OCI-M2 (cell line): ENCODE measurements at regions not wholly inside any gene's neighbourhood (a gene's known extent, or its start where the extent isn't known, plus 50 kb on each side); places are given as distances from the start of the nearest gene placed in this dataset.

Experiments used
- DNase-seq: peaks from one replicate; lab custom pipeline; 2025; ENCODE audit not compliant: unreplicated experiment; lab: John Stamatoyannopoulos, UW

- no peak for DNase-seq
Measured at GRCh38 chr12:126147321-126147720, 1082.1 kb downstream of the AACS start.

- no peak for DNase-seq
Measured at GRCh38 chr12:126156806-126157574, 1091.8 kb downstream of the AACS start.

GRCh38 chr12:126157575-126157966 is 1092.3 kb downstream of the AACS start:
- no peak for DNase-seq

GRCh38 chr12:126159139-126159538 is 1093.9 kb downstream of the AACS start:
- no peak for DNase-seq

- DNase-seq, result no peak
Measured at GRCh38 chr12:126160912-126161311, 1095.7 kb downstream of the AACS start.

- DNase-seq, result no peak
Measured at GRCh38 chr12:126163984-126164383, 1098.7 kb downstream of the AACS start.

- no peak for DNase-seq
Measured at GRCh38 chr12:126171937-126172559, 1106.8 kb downstream of the AACS start.

- no peak for DNase-seq
Measured at GRCh38 chr12:126182619-126183236, 1117.5 kb downstream of the AACS start.

GRCh38 chr12:126185025-126185424 is 1119.8 kb downstream of the AACS start:
- DNase-seq, result no peak

- DNase-seq, result no peak
Measured at GRCh38 chr12:126189856-126190255, 1124.6 kb downstream of the AACS start.

GRCh38 chr12:126191031-126191891 is 1126.0 kb downstream of the AACS start:
- DNase-seq, result no peak

- no peak for DNase-seq
Measured at GRCh38 chr12:126191949-126192348, 1126.7 kb downstream of the AACS start.

GRCh38 chr12:126193190-126193589 is 1128.0 kb downstream of the AACS start:
- DNase-seq, result no peak

GRCh38 chr12:126196263-126196662 is 1131.0 kb downstream of the AACS start:
- no peak for DNase-seq

GRCh38 chr12:126198516-126198915 is 1133.3 kb downstream of the AACS start:
- DNase-seq, result no peak

- no peak for DNase-seq
Measured at GRCh38 chr12:126198966-126199692, 1133.9 kb downstream of the AACS start.

- DNase-seq, result no peak
Measured at GRCh38 chr12:126201981-126202537, 1136.8 kb downstream of the AACS start.

GRCh38 chr12:126204326-126204725 is 1139.1 kb downstream of the AACS start:
- DNase-seq, result no peak

- DNase-seq, result no peak
Measured at GRCh38 chr12:126210026-126210425, 1144.8 kb downstream of the AACS start.

- DNase-seq, result no peak
Measured at GRCh38 chr12:126210448-126210847, 1145.2 kb downstream of the AACS start.
